ENCODE measurements at regions not wholly inside any gene's neighbourhood (a gene's known extent, or its start where the extent isn't known, plus 50 kb on each side); places are given as distances from the start of the nearest gene placed in this dataset.

DNA sequence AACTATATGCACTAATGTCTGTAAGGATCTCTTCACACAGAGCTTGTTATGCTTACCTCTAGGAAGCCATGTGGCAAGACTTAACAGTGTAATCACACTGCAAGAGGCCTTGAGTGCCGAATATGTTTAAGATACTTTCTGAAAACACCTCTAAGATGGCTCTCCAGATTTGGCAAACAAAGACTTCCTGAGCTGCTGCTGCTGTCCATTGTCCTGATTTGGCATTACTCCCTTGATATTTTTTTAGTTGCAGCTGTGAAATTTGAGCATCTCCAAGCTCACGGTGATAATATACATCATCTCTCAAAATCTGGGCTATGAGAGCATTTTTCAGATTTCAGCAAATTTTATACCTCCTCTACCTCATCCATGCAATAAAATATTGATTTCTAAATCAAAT is 384.5 kb upstream of the CDH6 start:
- TF ChIP-seq, protein P1, sequence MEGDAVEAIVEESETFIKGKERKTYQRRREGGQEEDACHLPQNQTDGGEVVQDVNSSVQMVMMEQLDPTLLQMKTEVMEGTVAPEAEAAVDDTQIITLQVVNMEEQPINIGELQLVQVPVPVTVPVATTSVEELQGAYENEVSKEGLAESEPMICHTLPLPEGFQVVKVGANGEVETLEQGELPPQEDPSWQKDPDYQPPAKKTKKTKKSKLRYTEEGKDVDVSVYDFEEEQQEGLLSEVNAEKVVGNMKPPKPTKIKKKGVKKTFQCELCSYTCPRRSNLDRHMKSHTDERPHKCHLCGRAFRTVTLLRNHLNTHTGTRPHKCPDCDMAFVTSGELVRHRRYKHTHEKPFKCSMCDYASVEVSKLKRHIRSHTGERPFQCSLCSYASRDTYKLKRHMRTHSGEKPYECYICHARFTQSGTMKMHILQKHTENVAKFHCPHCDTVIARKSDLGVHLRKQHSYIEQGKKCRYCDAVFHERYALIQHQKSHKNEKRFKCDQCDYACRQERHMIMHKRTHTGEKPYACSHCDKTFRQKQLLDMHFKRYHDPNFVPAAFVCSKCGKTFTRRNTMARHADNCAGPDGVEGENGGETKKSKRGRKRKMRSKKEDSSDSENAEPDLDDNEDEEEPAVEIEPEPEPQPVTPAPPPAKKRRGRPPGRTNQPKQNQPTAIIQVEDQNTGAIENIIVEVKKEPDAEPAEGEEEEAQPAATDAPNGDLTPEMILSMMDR (IDR thresholded peaks at IDR 0.05; ENCODE audit: extremely low read depth in 1 of 2, insufficient read depth in 1 of 2, low read depth in 1 of 2, low read length in 2 of 2), result no peak
- TF ChIP-seq POLR2AphosphoS5 (IDR thresholded peaks at IDR 0.05; ENCODE audit: insufficient read depth, low read depth, low read length) (no peak), EZH2 (IDR thresholded peaks at IDR 0.05; ENCODE audit: borderline replicate concordance, low read depth, low read length, severe bottlenecking) (no peak), POLR2A (IDR thresholded peaks at IDR 0.05; ENCODE audit: low read depth, low read length) (no peak), JUN (IDR thresholded peaks at IDR 0.05; ENCODE audit: borderline replicate concordance, insufficient read depth, insufficient read length, low read depth) (no peak), GATA2 (IDR thresholded peaks at IDR 0.05; ENCODE audit: insufficient read depth, insufficient read length, low read depth, low read length) (no peak), MYC (IDR thresholded peaks at IDR 0.05; ENCODE audit: low read depth, low read length) (no peak)

Data from endothelial cell of umbilical vein (primary cell).